ENCODE measurements at regions not wholly inside any gene's neighbourhood (a gene's known extent, or its start where the extent isn't known, plus 50 kb on each side); places are given as distances from the start of the nearest gene placed in this dataset.
A peak's percentile ranks its signal among the peaks of the same experiment; 100 is the strongest.
"Not testable (repeated sequence)": the region's sequence is repeated elsewhere in the genome, so short reads cannot be mapped to it uniquely, and the experiment has no call there.

- H3K36me3 ChIP-seq; H3K4me1 ChIP-seq; H3K9me3 ChIP-seq; H3K27me3 ChIP-seq; H3K4me3 ChIP-seq; ATAC-seq; H3K27ac ChIP-seq; intact Hi-C loops (cut with DNase I); DNase-seq: not testable (repeated sequence)
Observed at GRCh38 chr12:31162896-31163560, 89.4 kb downstream of the DDX11 start.

GRCh38 chr12:31174293-31174692 is 100.6 kb downstream of the DDX11 start:
- H3K9me3 ChIP-seq; H3K27ac ChIP-seq; H3K27me3 ChIP-seq; DNase-seq; H3K4me3 ChIP-seq; H3K4me1 ChIP-seq; intact Hi-C loops (cut with DNase I); H3K36me3 ChIP-seq; ATAC-seq: not testable (repeated sequence)

GRCh38 chr12:31177514-31177913 is 103.9 kb downstream of the DDX11 start:
- H3K9me3 ChIP-seq; H3K4me1 ChIP-seq; H3K27ac ChIP-seq; H3K36me3 ChIP-seq; H3K27me3 ChIP-seq; DNase-seq; intact Hi-C loops (cut with DNase I); H3K4me3 ChIP-seq; ATAC-seq: not testable (repeated sequence)

- intact Hi-C loops (cut with DNase I); H3K36me3 ChIP-seq; H3K9me3 ChIP-seq: not testable (repeated sequence)
Observed at GRCh38 chr12:31178875-31179274, 105.2 kb downstream of the DDX11 start.

GRCh38 chr12:31179627-31180237 is 106.1 kb downstream of the DDX11 start:
- H3K9me3 ChIP-seq; H3K27ac ChIP-seq; H3K4me3 ChIP-seq; intact Hi-C loops (cut with DNase I); H3K36me3 ChIP-seq; H3K4me1 ChIP-seq; ATAC-seq; H3K27me3 ChIP-seq; DNase-seq: not testable (repeated sequence)

More at GRCh38 chr12:31178875-31179274, 105.2 kb downstream of the DDX11 start:
- not testable (repeated sequence) for H3K27ac ChIP-seq, ATAC-seq, H3K4me1 ChIP-seq, H3K4me3 ChIP-seq, H3K27me3 ChIP-seq, DNase-seq

GRCh38 chr12:31182571-31182970 is 108.9 kb downstream of the DDX11 start:
- H3K27me3 ChIP-seq; H3K9me3 ChIP-seq; DNase-seq; H3K4me1 ChIP-seq; H3K36me3 ChIP-seq; intact Hi-C loops (cut with DNase I); H3K27ac ChIP-seq; H3K4me3 ChIP-seq; ATAC-seq: not testable (repeated sequence)

- H3K36me3 ChIP-seq; intact Hi-C loops (cut with DNase I); H3K27ac ChIP-seq; H3K9me3 ChIP-seq; H3K4me1 ChIP-seq; ATAC-seq; H3K27me3 ChIP-seq; H3K4me3 ChIP-seq; DNase-seq: not testable (repeated sequence)
Observed at GRCh38 chr12:31183107-31183506, 109.4 kb downstream of the DDX11 start.

GRCh38 chr12:31183899-31184298 is 110.2 kb downstream of the DDX11 start:
- DNase-seq; H3K4me3 ChIP-seq; H3K4me1 ChIP-seq; H3K9me3 ChIP-seq; intact Hi-C loops (cut with DNase I); H3K36me3 ChIP-seq; H3K27ac ChIP-seq; ATAC-seq; H3K27me3 ChIP-seq: not testable (repeated sequence)

GRCh38 chr12:31184667-31185066 is 111.0 kb downstream of the DDX11 start:
- H3K4me1 ChIP-seq; intact Hi-C loops (cut with DNase I); H3K9me3 ChIP-seq; H3K36me3 ChIP-seq; H3K4me3 ChIP-seq; H3K27me3 ChIP-seq; ATAC-seq; H3K27ac ChIP-seq: not testable (repeated sequence)
- DNase-seq: peak in 1 of 4 donors; percentile 57

GRCh38 chr12:31192689-31193088 is 119.0 kb downstream of the DDX11 start:
- ATAC-seq; H3K4me1 ChIP-seq; intact Hi-C loops (cut with DNase I): not testable (repeated sequence)

GRCh38 chr12:31195620-31196019 is 122.0 kb downstream of the DDX11 start:
- H3K9me3 ChIP-seq; ATAC-seq; intact Hi-C loops (cut with DNase I): not testable (repeated sequence)

More at GRCh38 chr12:31192689-31193088, 119.0 kb downstream of the DDX11 start:
- not testable (repeated sequence) for H3K27me3 ChIP-seq, H3K4me3 ChIP-seq, H3K9me3 ChIP-seq, H3K27ac ChIP-seq, H3K36me3 ChIP-seq, DNase-seq

GRCh38 chr12:31199476-31199875 is 125.8 kb downstream of the DDX11 start:
- H3K4me3 ChIP-seq; H3K4me1 ChIP-seq; H3K9me3 ChIP-seq; DNase-seq; ATAC-seq; intact Hi-C loops (cut with DNase I); H3K36me3 ChIP-seq; H3K27me3 ChIP-seq; H3K27ac ChIP-seq: not testable (repeated sequence)

More at GRCh38 chr12:31195620-31196019, 122.0 kb downstream of the DDX11 start:
- not testable (repeated sequence) for H3K4me3 ChIP-seq, H3K27me3 ChIP-seq, DNase-seq, H3K27ac ChIP-seq, H3K36me3 ChIP-seq, H3K4me1 ChIP-seq
